Stimulated activated CD8-positive, alpha-beta memory T cell treated with anti-CD3 and anti-CD28 coated beads, Interleukin-12 subunit alpha, Interleukin-12 subunit beta, amount 100 ng/mL, for 1 hour (primary cell): ENCODE measurements at regions not wholly inside any gene's neighbourhood (a gene's known extent, or its start where the extent isn't known, plus 50 kb on each side); places are given as distances from the start of the nearest gene placed in this dataset.

ENCODE experiments used
- DNase-seq: peaks from one replicate; pipeline ENCODE4 v3.0.0-alpha.2; 2020; ENCODE audit warnings: low read depth

- DNase-seq, result no peak
These were observed 388.1 kb upstream of the SLC14A2 start for GRCh38 chr18:45227001-45227742.

GRCh38 chr18:45228796-45229388 is 386.4 kb upstream of the SLC14A2 start:
- DNase-seq, result no peak

- no peak for DNase-seq
These were observed 383.7 kb upstream of the SLC14A2 start for GRCh38 chr18:45231617-45232016.

GRCh38 chr18:45232061-45232460 is 383.2 kb upstream of the SLC14A2 start:
- no peak for DNase-seq

- no peak for DNase-seq
These were observed 378.6 kb upstream of the SLC14A2 start for GRCh38 chr18:45236676-45237075.

- DNase-seq, result no peak
These were observed 377.8 kb upstream of the SLC14A2 start for GRCh38 chr18:45237343-45238098.

- DNase-seq, result no peak
These were observed 374.0 kb upstream of the SLC14A2 start for GRCh38 chr18:45241271-45241670.

- no peak for DNase-seq
These were observed 373.2 kb upstream of the SLC14A2 start for GRCh38 chr18:45241982-45242565.

GRCh38 chr18:45243340-45244110 is 371.8 kb upstream of the SLC14A2 start:
- no peak for DNase-seq

- no peak for DNase-seq
These were observed 370.2 kb upstream of the SLC14A2 start for GRCh38 chr18:45245091-45245511.

GRCh38 chr18:45248240-45248903 is 366.9 kb upstream of the SLC14A2 start:
- DNase-seq, result no peak

GRCh38 chr18:45249246-45249661 is 366.0 kb upstream of the SLC14A2 start:
- DNase-seq, result no peak

- no peak for DNase-seq
These were observed 364.8 kb upstream of the SLC14A2 start for GRCh38 chr18:45250479-45250878.

GRCh38 chr18:45251236-45251635 is 364.0 kb upstream of the SLC14A2 start:
- DNase-seq, result no peak

GRCh38 chr18:45252474-45252873 is 362.8 kb upstream of the SLC14A2 start:
- no peak for DNase-seq

GRCh38 chr18:45253056-45253565 is 362.2 kb upstream of the SLC14A2 start:
- no peak for DNase-seq

- no peak for DNase-seq
These were observed 361.1 kb upstream of the SLC14A2 start for GRCh38 chr18:45253973-45254708.

GRCh38 chr18:45254709-45255082 is 360.6 kb upstream of the SLC14A2 start:
- DNase-seq, result no peak

- no peak for DNase-seq
These were observed 359.9 kb upstream of the SLC14A2 start for GRCh38 chr18:45255197-45255890.

- no peak for DNase-seq
These were observed 355.2 kb upstream of the SLC14A2 start for GRCh38 chr18:45260125-45260524.
